Keratinocyte (primary cell): ENCODE measurements at regions not wholly inside any gene's neighbourhood (a gene's known extent, or its start where the extent isn't known, plus 50 kb on each side); places are given as distances from the start of the nearest gene placed in this dataset.

Source experiments
- DNase-seq: peaks from one replicate; pipeline ENCODE4 v3.0.0-alpha.2; 2011; ENCODE audit warnings: low read depth, missing footprints, low spot score
- FAIRE-seq: peaks from 2 replicates; lab custom pipeline; 2011; peaks lifted over from hg19 to GRCh38; lab: Jason Lieb, UNC
- H2AFZ ChIP-seq: 2 replicates; pipeline ENCODE4 v1.6.0; 2012; ENCODE audit warnings: low read length, control low read depth, inconsistent platforms; ENCODE audit not compliant: control insufficient read depth
- H3K27ac ChIP-seq: 2 replicates; pipeline ENCODE4 v1.5.1; 2011; ENCODE audit warnings: low read length; ENCODE audit not compliant: control insufficient read depth, insufficient read depth
- H3K27me3 ChIP-seq: 3 replicates; pipeline ENCODE4 v1.6.0; 2011; ENCODE audit warnings: low read length; ENCODE audit not compliant: control insufficient read depth, insufficient read depth; ENCODE audit errors: extremely low read depth
- H3K36me3 ChIP-seq, 2 experiments: 2 replicates in 1 of 2; 3 replicates in 1 of 2; pipeline ENCODE4 v1.5.1; 2011; ENCODE audit warnings: low read length in 2 of 2, mild to moderate bottlenecking in 1 of 2; ENCODE audit not compliant: control insufficient read depth in 2 of 2, insufficient read depth in 2 of 2; ENCODE audit errors: extremely low read depth in 1 of 2
- H3K4me1 ChIP-seq: 3 replicates; pipeline ENCODE4 v1.5.1; 2011; ENCODE audit warnings: low read length; ENCODE audit not compliant: control insufficient read depth, insufficient read depth; ENCODE audit errors: extremely low read depth
- H3K4me2 ChIP-seq: 3 replicates; pipeline ENCODE4 v1.6.0; 2011; ENCODE audit warnings: low read depth, low read length; ENCODE audit not compliant: control insufficient read depth, insufficient read depth; ENCODE audit errors: extremely low read depth
- H3K4me3 ChIP-seq, 3 experiments: fragments of 200-600 bp in 1 of 3; sonication (generic) in 1 of 3; 2 replicates in 2 of 3; 3 replicates in 1 of 3; pipeline ENCODE4 v1.5.1; 2011 to 2016; ENCODE audit warnings: low read length in 3 of 3, mild to moderate bottlenecking in 3 of 3, control low read depth in 2 of 3, inconsistent platforms in 1 of 3, low read depth in 1 of 3, mixed read lengths in 1 of 3, mixed run types in 1 of 3, moderate library complexity in 1 of 3; ENCODE audit not compliant: control insufficient read depth in 2 of 3, insufficient read depth in 2 of 3; ENCODE audit errors: extremely low read depth in 1 of 3
- H3K79me2 ChIP-seq: 2 replicates; pipeline ENCODE4 v1.6.0; 2012; ENCODE audit warnings: low read length; ENCODE audit not compliant: control insufficient read depth, insufficient read depth
- H3K9ac ChIP-seq: 3 replicates; pipeline ENCODE4 v1.6.0; 2011; ENCODE audit warnings: low read length; ENCODE audit not compliant: control insufficient read depth, insufficient read depth; ENCODE audit errors: extremely low read depth
- H3K9me1 ChIP-seq: 3 replicates; pipeline ENCODE4 v1.6.0; 2011; ENCODE audit warnings: low read length; ENCODE audit not compliant: control insufficient read depth, insufficient read depth; ENCODE audit errors: extremely low read depth
- H3K9me3 ChIP-seq: 2 replicates; pipeline ENCODE4 v1.5.1; 2012; ENCODE audit warnings: low read depth, low read length; ENCODE audit not compliant: control insufficient read depth
- H4K20me1 ChIP-seq: 3 replicates; pipeline ENCODE4 v1.6.0; 2011; ENCODE audit warnings: low read length; ENCODE audit not compliant: control insufficient read depth, insufficient read depth; ENCODE audit errors: extremely low read depth
- CTCF ChIP-seq, 3 experiments: IDR thresholded peaks in 1 of 3; conservative IDR thresholded peaks in 1 of 3; optimal IDR thresholded peaks in 1 of 3; 2 replicates in 2 of 3; 3 replicates in 1 of 3; pipeline versions ENCODE3 to v1.5.1; 2011; ENCODE audit warnings: low read length in 3 of 3, mild to moderate bottlenecking in 3 of 3, moderate library complexity in 2 of 3, control low read depth in 1 of 3, inconsistent platforms in 1 of 3; ENCODE audit not compliant: insufficient read depth in 2 of 3; ENCODE audit errors: extremely low read depth in 1 of 3
- EZH2 ChIP-seq: IDR thresholded peaks from one replicate; pipeline ENCODE4 v1.6.1; 2012; ENCODE audit warnings: inconsistent platforms, mild to moderate bottlenecking, low read length, moderate library complexity
- dilution Hi-C: fragments of 300-500 bp; cut with MboI; formaldehyde crosslinking; loops from one replicate; pipeline ENCODE4 v1.7.0; 2020; ENCODE audit warnings: low sequenced_read_pairs; ENCODE audit not compliant: extremely low pct_ligation_motif_present

GRCh38 chr12:88361493-88361892 is 218.8 kb downstream of the KITLG start:
- DNase-seq (no peak), FAIRE-seq (no peak)
- Histone ChIP-seq H3K9me3 (no peaks in the 10 kb centered on the region), H3K4me1 (no peaks in the 10 kb centered on the region), H3K27me3 (no peaks in the 10 kb centered on the region), H3K79me2 (no peaks in the 10 kb centered on the region), H3K4me2 (no peak overlapping the region), H3K9ac (no peak overlapping the region), H3K9me1 (no peaks in the 10 kb centered on the region), H3K36me3 (no peaks in the 10 kb centered on the region), H2AFZ (no peak overlapping the region), H3K27ac (no peak overlapping the region), H4K20me1 (no peaks in the 10 kb centered on the region), H3K4me3 (no peak overlapping the region)
- dilution Hi-C loops, result no loop called here
- no peak for TF ChIP-seq EZH2
- TF ChIP-seq CTCF (optimal IDR thresholded peaks at IDR 0.05 in 1 of 3, IDR thresholded peaks at IDR 0.05 in 1 of 3, conservative IDR thresholded peaks at IDR 0.05 in 1 of 3; ENCODE audit: extremely low read depth in 1 of 3, insufficient read depth in 2 of 3, low read length in 3 of 3), result no peak

- Histone ChIP-seq H3K9me3 (no peaks in the 10 kb centered on the region), H3K79me2 (no peaks in the 10 kb centered on the region), H4K20me1 (no peaks in the 10 kb centered on the region), H3K4me3 (no peak overlapping the region), H3K4me1 (no peaks in the 10 kb centered on the region), H3K36me3 (no peaks in the 10 kb centered on the region), H3K27ac (no peak overlapping the region), H3K27me3 (no peaks in the 10 kb centered on the region), H3K9me1 (no peaks in the 10 kb centered on the region), H2AFZ (no peak overlapping the region), H3K4me2 (no peak overlapping the region), H3K9ac (no peak overlapping the region)
- dilution Hi-C loops, result no loop called here
- no peak for FAIRE-seq
- DNase-seq, result no peak
- TF ChIP-seq CTCF (optimal IDR thresholded peaks at IDR 0.05 in 1 of 3, IDR thresholded peaks at IDR 0.05 in 1 of 3, conservative IDR thresholded peaks at IDR 0.05 in 1 of 3; ENCODE audit: extremely low read depth in 1 of 3, insufficient read depth in 2 of 3, low read length in 3 of 3) (no peak), EZH2 (no peak)
Measured at GRCh38 chr12:88362439-88362838, 217.8 kb downstream of the KITLG start.
